HG03175 (cell line): ENCODE measurements at regions not wholly inside any gene's neighbourhood (a gene's known extent, or its start where the extent isn't known, plus 50 kb on each side); places are given as distances from the start of the nearest gene placed in this dataset.
"Not testable (repeated sequence)": the region's sequence is repeated elsewhere in the genome, so short reads cannot be mapped to it uniquely, and the experiment has no call there.

Source experiments
- ATAC-seq: cut with Tn5 transposase; IDR thresholded peaks from one replicate; pipeline ENCODE4 v1.9.1; 2021; ENCODE audit warnings: mild to moderate bottlenecking, moderate library complexity; ENCODE audit not compliant: unreplicated experiment

GRCh38 chr7:123324283-123324682 is 124.5 kb upstream of the SLC13A1 start:
- ATAC-seq: no peak

- ATAC-seq: no peak
Observed at GRCh38 chr7:123323689-123324088, 123.9 kb upstream of the SLC13A1 start.

DNA sequence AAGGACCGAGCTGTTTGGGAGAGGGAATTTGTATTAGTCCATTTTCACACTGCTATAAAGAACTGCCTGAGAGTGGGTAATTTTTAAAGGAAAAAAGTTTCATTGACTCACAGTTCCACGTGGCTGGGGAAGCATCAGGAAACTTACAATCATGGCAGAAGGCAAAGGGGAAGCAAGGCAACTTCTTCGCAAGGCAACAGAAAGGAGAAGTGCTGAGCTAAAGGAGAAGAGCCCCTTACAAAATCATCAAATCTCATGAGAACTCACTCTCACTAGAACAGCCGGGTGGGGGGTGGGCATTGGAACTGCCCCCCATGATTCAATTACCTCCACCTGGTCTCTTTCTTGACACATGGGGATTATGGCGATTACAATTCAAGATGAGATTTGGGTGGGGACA is 121.8 kb upstream of the SLC13A1 start:
- ATAC-seq: not testable (repeated sequence)

DNA sequence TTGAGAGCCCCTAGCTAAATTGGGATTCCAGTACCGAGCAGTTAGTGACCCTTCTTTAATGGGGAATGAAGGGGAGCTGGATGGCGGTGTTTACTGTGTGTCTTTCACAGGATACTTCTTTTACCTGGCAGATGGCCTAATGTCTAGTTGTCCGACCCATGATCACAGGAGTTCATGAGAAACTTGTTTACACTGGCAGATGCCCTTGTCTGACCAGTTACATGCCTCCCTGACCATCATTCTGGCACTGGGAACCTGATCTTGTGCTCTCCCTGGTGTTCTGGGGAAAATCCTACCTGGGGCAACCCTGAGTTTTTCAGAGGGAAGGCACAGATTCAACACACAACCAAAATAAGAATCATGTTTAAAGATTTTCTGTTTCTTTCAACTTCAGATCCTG is 120.1 kb upstream of the SLC13A1 start:
- no peak for ATAC-seq

- ATAC-seq: no peak
Observed at GRCh38 chr7:123314886-123315285, 115.1 kb upstream of the SLC13A1 start.

- ATAC-seq: no peak
Observed at GRCh38 chr7:123308254-123308951, 108.6 kb upstream of the SLC13A1 start.

DNA sequence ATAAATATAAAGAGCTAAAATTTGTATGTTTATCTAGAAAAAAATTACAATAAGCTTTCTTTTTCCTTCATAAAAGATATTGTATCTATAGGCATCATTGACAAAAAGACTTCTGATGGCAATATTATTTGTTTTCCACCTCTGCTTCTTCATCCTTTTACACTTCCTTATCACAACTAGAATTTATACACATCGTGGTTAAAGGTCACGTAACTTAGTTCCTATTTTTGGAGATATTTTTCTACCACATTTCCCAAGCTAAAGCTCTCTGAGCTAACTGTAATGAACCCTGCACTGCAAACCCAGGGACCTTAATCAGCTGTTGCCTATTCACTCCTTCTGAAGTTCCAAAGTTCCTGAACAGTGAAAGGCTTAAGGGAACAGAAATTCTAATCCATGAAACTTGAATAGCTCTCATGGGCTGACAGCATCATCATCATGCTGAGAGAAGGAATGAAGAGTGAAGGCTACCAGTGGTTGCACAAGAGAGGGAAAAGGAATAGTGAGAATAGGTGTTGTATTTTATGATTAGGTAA is 106.1 kb upstream of the SLC13A1 start:
- ATAC-seq: no peak

DNA sequence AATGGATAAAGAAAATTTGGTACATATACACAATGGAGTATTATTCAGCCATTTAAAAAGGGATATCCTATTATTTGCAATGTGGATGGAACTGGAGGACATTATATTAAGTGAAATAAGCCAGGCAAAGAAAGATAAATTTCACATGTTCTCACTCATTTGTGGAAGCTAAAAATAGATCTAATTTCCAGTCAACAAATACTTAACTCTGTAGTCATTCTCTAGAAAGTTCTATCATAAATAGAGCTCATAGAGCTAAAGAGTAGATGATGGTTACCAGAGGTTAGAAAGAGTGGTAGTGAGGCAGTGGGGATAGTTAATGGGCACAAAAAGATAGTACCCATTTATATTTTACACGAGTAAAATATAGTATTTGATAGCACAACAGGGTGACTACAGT is 104.2 kb upstream of the SLC13A1 start:
- ATAC-seq: no peak

DNA sequence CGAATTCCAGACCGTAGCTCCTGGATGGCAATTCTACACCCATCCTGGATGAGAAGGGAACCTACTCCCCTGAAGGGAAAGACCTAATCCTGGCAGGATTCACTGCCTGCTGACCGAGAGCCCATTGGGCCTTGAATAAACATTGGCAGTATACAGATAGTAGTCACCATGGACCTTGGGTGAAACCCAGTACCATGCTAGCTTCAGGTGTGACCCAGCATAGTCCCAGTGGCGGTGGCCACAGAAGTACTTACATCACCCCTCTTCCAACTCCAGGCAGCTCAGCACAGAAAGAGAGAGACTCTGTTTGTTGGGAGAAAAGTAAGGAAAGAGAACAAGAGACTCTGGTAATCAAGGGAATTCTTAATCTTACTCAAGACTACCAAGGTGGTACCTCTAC is 97.2 kb upstream of the SLC13A1 start:
- no peak for ATAC-seq

DNA sequence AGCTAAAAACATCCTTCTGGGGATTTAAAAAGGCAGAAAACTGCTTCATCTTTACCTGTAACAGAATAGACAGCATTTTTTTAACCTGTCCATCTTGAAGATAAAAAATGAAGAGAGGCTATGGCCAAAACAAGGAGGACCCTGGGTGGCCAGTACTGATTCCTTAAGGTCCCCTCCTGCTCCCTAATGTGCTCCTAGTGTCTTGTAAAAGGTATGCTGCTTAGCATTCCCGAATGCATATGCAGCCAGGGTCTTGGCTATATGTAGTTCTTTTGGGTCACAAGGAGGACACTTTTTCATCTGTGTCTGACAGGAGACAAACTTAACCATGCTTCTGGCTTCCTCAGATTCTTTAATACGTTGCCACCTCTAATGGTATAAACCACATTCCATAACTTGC is 93.9 kb upstream of the SLC13A1 start:
- ATAC-seq: no peak

DNA sequence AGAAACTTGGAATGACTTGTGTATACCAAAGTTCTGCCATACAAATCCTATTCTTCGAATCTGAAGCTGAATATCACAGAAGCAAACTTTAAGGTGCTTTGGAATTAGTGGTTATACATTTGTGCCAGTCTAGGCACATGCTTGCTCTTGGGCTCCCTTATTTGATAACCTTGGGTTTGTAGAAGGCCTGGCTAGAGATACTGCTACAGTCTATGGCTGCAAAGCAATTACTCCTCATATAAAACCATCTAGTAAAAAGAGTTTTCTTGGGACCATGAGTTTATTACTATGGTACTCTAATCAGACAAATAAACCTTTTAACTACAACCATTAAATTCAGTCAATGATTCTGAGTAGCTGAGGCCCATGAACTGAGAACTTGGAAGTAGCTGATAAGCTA is 92.5 kb upstream of the SLC13A1 start:
- no peak for ATAC-seq

DNA sequence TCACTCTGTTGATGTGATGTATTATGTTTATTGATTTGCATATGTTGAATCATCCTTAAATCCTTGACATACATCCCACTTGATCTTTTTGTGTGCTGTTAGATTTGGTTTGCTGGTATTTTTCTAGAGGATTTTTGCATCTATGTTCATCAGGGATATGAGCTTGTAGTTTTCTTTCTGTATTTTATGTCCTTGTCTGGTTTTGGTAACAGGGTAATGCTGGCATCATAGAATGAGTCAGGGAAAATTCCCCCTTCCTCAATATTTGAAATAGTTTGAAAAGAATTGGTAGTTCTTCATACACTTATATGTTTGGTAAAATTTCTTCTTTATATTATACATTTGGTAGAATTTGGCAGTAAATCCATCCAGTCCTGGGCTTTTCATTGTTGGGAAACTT is 89.4 kb upstream of the SLC13A1 start:
- ATAC-seq: no peak

DNA sequence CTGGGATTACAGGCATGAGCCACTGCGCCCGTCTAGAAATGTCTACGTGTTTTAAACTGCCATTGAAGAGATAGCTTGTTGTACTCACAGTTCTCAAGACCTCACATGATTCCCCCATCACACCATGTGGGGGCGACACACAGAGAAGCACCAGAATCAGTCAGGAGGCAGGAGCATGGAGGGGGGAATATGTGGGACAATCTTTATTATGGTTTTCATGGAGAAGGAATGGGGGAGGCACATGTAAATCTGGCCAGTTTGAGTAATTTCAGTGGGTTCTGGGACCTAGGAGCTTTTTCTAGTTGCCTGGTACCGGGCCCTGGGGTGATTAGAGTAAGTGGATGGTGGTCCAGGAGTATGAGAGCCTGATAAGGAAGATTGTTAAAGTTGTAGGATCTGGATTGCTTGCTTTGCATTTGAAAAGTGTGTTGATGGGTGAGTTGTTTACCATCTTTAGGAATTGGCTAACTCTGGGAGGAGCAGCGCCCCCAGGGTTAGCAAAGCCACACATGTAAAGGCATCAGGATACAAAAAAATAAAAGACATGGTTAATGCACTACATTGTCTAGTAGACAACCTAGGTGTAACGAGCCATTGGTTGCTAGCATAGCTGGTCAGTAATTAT is 85.4 kb upstream of the SLC13A1 start:
- ATAC-seq: no peak

DNA sequence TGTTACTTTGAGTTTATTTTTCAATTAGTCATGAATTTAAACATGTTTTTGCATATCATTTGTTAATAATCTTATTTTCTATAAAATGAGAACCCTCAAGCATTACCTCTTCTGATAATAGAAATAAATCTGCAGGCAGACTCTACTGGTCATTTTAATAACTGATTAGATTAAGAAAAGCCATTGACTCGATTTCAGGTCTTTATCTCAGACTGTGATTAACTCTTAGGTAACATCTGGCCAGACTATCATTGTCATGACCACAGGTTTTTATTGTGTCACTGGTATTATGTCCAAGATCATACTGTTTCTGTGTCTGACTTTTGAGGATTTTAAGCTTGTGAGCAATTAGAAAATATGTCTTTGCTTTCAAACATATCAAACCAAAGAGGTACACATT is 83.6 kb upstream of the SLC13A1 start:
- no peak for ATAC-seq

DNA sequence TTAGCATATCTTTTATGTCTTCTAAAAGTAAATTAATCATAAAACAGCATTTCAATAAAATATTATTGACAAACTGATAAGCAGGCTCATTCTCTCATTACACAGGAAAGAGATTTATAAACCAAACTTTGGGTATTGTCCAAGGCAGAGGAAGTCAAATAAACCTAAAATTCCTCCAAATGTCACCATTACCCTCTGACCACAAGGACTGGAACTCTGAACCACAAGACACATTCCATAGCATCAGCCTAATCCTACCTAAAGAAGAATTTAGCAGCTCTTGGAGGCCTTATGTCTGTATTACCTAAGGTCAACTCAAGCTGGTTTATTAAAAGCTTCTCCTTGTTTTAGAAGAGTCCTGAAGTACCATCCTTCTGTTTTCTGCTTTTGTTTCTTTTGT is 82.4 kb upstream of the SLC13A1 start:
- no peak for ATAC-seq

DNA sequence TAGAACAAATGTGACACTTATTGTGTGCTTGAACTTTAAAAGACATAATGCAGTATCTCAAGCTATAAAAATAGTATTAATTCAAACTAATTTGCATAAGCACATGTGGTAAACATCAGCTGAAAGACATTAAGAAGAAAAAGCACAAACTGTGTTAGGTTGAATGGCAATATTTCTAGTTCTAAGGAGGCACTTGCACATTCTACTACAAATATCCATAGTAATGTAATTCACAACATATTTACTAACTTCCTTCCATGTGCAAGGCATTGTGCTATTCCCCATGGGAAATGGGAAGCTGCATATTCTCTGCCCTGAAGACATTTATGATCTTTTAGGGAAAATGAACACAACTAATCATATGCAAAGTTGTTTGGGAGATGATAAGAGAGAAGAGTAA is 80.2 kb upstream of the SLC13A1 start:
- ATAC-seq: no peak

DNA sequence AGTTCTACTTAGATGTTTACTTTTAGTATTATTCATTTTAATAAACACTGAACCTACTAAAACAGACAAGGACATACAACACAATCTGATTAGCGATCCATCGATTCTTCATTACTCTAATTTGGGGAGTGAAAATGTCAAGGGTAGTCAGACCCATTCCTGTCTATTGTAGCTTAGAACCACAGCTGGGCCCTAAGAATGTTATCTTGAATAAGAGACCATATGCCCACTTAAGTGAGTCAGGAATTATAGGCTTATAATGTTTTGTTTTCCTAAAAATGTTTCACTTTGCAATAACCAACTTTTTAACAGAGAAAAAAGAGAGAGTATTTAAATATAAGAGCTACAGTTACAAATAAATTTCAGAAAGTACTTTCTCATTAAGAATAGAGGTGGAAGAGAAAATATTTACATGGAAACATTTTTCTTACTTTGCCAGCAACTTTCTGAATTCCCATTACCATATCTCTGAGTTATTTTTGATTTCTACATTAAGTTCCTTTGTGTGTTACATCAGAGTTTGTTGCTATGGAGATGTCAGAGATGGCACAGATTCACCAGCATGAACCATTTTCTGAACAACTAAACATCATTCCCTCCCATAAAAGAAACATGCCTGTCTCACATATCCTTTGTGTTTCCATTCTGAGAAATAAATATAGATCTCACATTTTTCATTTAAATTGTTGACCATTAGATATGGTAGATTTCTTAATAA is 75.4 kb upstream of the SLC13A1 start:
- no peak for ATAC-seq

DNA sequence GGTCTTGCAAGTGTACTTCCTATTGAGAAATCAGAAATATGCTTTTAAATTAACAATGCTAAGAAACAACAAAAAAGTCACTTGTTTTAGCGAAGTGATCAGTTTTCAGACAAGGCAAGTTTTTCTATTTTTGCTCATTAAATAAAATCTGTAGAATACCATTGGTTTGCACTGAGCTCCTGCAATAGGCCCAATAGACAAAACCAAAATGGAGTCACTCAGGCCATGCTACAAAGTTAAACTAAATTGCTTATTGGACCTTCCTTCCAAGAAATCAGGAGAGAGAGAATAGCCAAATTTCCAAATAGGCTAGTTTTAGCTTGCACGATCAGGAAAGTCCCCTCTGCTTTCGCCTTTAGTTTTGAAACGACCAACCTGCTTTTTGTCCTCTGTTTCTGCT is 73.4 kb upstream of the SLC13A1 start:
- ATAC-seq: no peak

DNA sequence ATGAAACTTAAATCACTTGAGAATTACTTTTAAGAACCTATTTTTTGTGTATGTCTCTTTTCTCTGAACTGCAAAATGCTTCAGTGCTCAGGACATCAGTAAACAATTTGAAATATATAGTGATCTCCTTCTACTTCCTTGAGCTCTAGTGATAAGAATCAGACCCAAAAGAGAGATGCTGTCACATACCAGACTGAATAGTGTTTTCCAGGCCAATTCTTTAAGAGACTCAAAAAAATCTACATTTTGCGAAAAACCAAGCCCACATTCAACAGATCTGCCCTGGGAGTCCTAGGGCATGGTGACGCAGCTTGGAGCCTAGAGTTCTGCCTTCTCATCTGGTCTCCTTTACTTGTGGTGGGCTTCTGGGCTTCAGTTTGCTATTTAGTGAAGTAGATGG is 72.1 kb upstream of the SLC13A1 start:
- no peak for ATAC-seq

- no peak for ATAC-seq
Observed at GRCh38 chr7:123271231-123271630, 71.5 kb upstream of the SLC13A1 start.

DNA sequence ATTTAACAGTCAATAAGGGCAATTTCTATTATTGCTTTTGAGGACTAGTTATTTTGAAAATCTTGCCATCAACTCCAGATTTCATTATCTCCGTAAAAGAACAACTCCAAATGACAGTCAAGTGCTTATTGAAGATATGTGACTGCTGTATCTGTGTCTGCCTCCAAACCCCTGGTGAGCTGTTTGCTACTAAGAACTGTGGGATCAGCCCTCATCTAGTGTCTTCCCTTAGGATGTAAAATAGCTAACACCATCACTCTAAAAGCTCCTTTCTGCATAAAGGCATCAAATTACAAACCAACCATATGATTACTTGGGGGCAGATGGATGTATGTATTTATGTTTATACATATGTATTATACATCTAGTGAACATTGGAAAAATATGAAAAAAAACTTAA is 70.8 kb upstream of the SLC13A1 start:
- no peak for ATAC-seq

DNA sequence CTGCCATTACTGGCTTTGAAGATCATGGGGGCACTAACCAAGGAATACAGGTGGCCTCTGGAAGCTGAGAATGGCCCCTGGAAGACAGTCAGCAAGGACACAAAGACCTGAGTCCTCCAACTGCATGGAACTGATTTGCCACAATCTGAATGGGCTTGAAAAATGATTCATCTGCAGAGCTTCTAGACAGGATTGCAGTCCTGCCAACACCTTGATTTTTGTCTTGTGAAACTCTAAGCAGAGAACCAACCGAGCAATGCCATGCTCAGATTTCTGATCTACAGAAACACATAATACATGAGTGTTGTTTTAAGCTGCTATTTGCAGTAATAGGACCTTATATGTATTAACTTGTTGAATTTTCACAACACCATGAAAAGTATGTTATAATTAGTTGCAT is 66.1 kb upstream of the SLC13A1 start:
- ATAC-seq: no peak
